Left hindlimb (tissue), 1 donor: ENCODE measurements at regions not wholly inside any gene's neighbourhood (a gene's known extent, or its start where the extent isn't known, plus 50 kb on each side); places are given as distances from the start of the nearest gene placed in this dataset.
"Not testable (repeated sequence)": the region's sequence is repeated elsewhere in the genome, so short reads cannot be mapped to it uniquely, and the experiment has no call there.

Source experiments
- DNase-seq: peaks from one replicate; pipeline ENCODE4 v3.0.0-alpha.2; 2018

DNA sequence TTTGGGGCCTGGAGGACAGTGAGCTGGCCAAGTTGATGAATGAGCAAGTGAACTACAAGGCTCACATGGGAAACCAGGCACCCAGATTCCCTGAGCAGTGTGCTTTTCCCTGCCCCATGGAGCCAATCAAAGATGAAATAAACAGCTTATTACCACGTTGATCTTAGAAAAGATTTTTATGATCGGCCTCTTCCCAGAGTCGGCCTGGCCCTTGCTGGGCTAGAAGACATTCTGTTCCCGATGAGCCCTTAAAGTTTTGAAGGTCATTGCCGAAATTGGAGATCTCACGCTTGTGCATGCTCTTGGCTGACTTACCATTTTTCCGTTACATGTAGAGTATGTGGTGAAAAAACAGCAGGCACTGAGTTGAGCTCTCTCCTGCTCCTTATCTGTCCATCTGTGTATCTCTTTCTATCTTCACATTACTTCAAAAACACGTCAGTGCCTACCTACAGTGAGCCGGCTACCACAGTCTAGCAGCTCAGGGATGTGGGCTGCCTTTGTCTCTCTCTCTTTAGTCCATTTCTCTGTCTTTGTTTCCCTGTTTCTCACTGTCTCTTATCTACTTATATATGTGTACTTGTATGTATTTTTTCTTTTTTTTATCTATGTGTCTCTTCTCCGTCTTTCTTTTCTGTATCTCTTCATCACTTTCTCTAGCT is 248.8 kb upstream of the USP24 start:
- DNase-seq: peak; percentile 31

DNA sequence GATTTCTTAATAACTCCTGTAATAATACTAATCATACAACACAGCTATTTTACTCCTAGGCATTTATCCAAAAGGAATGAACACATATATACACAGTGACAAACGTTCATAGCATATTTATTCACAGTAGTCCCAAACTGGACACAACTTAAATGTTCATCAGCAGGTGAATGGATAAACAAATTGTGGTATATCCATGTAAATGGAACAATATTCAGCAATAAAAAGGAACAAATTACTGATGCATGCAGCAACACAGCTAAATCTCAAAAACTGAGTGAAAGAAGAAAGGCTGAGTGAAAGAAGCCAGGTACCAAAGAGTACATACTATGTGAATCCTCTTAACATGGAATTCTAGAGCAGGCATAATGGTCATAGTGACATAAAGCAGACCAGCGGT is 242.7 kb upstream of the USP24 start:
- no peak for DNase-seq

DNA sequence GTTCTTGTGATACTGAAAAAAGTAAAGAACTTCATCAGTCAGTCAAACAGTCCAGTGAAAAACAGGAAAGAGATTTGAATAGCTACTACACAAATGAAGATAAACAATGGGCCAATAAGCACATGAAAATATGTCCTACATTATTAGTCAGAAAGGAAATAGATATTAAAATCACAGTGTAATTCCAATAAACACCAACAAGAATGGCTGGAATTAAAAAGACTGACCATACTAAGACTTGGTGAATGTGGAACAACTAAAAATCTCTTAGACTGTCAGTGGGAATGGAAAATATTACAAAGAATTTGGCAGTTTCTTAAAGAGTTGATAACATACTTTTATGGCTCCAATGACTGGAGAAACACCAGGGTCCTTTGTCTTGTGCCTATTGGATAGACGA is 241.8 kb upstream of the USP24 start:
- DNase-seq: no peak

DNA sequence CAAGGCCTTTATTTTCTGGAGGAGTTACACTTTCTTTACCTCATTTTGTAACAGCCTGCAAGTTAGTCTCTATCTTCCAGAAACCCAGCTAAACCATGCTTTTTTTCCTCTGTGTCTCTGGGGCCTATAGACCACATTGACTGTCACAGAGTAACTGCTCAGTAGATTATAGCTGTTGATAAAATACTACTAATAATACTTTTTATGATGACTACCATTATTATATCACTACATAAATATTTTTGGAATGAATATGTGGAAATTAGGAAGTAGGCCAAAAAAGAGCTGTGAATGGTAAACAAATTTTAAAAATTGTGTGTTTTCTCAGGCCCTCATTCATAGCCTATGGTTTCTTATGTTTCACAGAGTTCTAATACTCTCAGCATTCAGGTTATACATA is 233.1 kb upstream of the USP24 start:
- no peak for DNase-seq

DNA sequence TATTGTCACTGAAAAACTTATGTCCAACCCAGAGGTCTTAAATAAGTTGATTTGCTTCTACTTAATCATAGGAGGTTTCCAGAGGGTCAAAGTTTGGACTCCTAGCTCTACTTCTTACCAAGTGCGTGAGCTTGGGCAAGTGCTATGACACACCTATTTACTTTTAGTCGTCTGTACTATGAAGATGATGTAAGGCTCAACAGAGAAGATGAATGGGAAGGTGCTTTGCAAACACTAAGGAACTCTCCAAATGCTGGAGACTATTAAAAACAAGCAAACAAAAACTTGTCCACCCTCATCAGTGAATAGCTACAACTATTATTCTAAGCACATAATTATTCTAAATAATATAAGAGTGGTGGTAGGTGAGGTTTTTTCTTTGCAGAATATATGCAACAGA is 232.3 kb upstream of the USP24 start:
- no peak for DNase-seq

DNA sequence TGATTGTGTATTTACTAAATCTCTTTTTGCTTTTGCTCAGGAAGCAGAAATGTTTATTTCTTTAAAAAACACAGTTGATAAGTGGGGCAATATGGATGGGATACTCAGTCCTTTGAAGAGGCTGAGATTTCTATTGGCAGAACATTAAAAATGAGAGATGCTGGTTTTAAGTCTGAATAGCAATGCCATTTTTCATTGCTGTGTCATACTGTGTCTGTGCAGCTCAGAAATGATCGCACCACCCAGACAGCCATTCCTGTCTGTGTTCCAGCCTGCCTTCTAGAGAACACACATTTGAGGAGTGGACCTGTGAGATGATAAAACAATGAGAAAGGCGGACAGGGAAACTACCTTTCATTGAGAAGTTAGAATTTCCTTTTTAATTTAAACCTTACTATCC is 231.2 kb upstream of the USP24 start:
- no peak for DNase-seq

DNA sequence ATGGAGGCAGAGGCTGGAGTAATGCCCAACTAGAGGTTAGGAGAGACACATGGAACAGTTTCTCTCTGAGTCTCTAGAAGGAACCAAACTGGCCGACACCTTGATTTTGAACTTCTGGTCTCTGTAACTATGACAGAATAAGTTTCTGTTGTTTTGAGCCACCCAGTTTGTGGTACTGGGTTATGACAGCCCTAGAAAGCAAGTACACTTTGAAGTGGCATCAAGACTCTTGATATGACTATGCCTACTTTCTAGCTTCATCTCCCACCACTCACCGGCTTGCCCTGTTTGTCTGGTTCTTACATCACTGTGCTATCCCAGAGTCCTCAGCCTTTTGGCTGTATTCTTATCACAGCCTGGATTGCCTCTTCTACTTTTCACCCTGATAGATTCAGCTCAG is 230.3 kb upstream of the USP24 start:
- no peak for DNase-seq

DNA sequence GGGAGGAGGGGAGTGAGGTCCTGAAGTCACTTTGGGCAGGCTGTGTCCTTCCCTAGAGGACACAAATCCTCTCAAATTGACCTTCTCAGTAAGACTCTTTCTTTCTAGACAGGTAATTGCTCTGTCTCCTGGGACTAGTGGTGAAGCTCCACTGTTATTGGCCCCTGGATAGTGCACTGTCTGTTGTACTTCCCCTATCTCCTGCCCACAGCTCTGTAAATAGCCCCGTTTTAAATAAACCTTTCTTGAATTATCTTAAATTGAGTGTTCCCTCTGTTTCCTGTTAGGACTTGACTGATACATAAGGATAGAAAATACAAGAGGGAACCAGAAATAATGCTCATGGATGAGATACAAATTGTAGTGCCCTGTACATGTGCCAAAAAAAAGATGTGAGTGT is 229.5 kb upstream of the USP24 start:
- DNase-seq: no peak

DNA sequence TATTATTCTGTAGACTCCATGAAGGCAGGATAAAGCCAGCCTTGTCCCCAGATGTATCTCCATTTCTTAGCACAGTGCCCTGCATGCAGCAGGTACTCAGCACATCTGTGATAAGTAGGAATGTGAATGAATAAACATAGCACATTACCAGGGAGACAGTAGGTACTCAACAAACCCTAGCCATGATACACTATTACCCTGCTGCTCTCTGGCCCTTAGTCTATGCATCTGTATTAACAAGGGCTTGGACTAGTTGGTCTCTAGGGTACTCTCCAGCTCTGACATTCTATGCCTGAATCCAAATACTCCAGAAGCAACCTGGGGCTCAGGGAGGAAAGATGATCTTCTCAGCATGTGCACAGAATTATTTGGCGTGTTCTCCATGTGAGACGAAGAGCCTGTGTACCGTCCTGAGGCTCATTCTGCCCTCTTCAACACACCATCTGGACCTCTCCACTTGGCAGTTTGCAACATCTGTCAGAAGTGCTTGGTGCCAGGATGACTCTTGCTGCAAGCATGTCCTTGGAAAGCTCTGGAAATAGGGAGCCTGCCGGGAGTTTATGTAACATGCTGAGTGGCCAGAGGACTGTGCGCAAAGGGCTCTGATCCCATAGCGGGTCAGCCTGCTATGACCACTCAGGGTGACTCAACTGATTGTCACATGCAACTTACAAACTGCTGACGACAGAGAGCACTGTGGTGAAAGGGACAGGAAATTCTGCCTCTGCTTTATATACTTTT is 228.2 kb upstream of the USP24 start:
- peak; percentile 79 for DNase-seq

DNA sequence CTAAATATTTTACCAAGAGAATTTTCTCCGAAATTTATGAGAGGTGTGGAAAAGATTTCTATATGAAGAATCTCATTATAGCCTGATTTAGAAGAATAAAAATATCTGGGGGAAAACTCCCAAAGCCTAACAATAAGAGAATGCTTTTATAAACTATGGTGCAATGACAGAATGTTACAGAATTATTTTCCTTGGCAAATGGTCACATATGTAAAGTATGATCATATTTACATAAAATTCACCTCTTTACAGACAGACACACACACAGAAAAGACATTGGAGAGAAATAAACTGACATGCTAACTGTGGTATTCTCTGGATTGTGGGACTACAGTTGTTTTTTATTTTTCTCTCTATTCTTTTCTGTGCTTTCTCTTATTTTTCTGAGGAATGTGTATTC is 226.3 kb upstream of the USP24 start:
- DNase-seq: no peak

DNA sequence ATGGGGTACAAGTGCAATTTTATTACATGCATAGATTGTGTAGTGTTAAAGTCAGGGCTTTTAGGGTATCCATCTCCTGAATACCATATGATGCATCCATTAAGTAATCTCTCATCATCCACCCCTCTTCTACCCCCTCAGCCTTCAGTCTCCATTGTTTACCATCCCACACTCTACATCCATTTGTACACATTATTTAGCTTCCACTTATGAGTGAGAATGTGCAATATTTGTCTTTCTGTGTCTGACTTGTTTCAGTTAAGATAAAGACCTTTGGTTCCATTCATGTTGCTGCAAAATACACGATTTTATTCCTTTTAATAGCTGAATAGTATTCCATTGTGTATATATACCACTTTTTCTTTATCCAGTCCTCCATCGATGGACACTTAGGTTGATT is 222.5 kb upstream of the USP24 start:
- DNase-seq: no peak

DNA sequence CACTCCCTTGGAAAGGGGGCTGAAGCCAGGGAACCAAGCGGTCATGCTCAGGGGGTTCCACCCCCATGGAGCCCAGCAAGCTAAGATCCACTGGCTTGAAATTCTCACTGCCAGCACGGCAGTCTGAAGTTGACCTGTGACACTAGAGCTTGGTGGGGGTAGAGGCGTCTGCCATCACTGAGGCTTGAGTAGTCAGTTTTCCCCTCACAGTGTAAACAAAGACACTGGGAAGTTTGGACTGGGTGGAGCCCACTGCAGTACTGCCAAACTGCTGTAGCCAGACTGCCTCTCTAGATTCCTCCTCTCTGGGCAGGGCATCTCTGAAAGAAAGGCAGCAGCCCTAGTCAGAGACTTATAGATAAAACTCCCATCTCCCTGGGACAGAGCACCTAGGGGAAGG is 215.6 kb upstream of the USP24 start:
- not testable (repeated sequence) for DNase-seq

DNA sequence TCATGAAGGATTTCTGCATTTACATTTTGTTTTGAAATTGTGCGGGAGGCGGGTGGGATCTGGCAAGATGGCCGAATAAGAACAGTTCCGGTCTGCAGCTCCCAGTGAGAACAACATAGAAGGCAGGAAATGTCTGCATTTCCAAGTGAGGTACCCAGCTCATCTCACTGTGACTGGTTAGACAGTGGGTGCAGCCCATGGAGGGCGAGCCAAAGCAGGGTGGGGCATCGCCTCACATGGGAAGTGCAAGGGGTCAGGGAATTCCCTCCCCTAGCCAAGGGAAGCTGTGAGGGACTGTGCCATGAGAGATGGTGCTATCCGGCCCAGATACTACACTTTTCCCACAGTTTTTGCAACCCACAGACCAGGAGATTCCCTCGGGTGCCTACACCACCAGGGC is 215.0 kb upstream of the USP24 start:
- DNase-seq: not testable (repeated sequence)

DNA sequence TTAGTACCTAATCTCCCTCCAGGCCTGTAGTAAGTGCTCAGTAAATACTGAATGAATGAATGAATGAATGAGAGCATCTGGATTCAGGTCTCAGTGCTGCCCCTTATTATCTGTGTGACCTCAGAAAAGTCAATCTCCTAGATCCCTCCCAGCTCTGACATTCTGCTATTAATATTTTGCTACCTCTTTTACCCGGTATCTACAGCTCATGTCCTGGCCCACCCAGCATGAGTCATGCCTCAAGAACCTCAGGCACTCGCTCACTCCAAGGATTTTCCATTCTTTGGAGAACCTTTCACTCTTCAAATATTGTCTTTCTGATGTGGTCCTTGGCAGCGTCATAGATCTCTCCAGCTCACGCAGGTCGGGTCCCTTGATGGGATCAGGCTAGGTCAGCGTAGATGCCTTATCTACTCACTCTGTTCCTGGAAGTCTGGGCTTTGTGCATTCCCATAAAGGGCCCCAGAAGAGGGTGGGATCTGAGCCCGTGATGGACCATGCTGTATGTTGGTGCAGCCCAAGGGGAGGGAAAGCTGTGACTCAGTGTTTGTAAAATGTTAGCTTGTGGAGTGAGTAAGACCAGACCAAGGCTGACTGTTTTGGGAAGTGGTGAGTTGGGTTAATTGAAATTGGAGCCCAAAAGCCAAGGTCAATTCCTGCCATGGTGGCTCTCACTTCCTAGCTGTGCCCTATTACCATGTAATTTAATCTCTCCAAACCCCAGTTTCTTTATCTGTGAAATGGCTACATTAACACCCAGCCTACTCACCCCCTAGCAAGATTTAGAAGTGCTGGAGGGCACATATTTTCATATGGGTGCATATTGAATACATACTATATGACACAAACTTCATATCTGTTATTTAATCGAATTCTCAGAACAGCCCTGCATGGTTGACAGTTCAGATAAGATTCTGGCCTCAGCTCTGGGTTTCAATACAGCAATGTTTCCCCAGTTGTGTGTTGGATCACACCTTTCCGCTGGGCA is 214.1 kb upstream of the USP24 start:
- DNase-seq: no peak

DNA sequence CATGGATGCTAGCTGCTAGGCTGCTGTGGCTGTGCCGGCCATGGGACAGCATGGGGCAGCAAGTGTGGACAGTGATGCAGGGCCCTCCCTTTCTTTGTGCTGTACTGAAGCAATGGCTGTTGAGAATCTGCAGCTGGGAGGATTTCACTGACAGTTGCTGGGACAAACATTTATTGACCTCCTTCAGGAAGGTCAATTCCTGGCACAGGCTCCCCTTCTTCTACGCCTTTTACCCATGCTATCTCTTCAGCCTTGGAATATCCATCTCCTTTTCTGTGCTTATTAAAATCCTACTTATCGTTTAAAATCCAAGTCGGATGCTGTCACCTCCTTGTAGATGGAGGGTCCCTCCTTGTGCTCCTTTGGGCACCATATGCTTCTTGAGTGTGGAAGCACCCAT is 213.1 kb upstream of the USP24 start:
- no peak for DNase-seq

DNA sequence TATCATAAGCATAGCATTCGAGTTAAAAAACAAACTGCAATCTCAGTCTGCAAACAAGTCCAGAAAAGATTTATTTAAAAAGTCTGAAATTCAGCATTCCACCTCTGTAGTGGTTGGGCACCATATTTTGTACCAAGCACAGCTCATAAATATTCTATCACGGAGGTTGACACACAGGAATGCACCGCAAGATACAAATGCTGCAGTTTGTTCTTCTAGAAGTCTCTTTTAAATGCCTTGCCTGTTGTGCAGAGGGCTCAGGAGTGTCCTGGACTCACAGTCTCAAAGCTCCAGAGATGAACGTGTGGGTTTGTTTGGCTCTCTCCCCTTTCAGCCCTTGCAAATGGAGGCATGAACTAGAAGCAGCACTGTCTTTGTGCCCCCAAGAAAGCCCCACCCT is 212.4 kb upstream of the USP24 start:
- DNase-seq: no peak

DNA sequence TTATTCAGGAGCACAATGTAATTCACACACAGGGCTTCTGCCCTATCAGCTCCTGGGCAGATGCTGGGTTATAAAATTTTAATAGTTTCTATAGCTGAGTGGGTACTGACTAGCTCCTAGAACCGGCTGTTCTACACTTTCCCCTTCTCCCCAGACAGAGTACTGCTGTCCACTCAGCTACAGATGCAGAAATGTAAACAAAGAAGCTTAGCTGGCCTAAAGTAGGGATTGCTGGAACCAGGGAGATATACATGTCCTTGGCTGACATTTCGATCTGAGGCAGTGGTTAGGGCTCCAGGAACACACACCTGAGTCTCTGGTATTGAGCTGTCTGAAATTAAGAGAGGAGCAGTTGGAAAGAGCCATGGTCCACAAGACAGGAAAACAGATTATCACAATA is 211.5 kb upstream of the USP24 start:
- no peak for DNase-seq

DNA sequence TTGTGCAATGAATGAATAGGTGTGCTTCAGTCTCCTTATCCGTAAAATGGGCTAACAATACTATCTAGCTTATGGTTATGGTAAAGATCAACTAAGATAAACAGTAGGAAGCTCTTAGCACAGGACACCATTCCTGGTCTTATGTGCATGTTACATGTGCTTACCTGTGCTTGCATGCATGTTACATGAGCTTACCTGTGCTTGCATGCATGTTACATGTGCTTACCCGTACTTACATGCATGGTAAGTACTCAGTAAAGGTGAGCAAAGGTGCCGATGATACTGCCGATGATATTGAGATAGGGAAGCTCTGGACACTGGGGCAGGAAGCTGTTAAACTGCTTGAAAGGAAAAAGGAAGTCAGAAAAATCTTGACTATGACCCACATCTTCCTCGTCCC is 211.0 kb upstream of the USP24 start:
- no peak for DNase-seq

DNA sequence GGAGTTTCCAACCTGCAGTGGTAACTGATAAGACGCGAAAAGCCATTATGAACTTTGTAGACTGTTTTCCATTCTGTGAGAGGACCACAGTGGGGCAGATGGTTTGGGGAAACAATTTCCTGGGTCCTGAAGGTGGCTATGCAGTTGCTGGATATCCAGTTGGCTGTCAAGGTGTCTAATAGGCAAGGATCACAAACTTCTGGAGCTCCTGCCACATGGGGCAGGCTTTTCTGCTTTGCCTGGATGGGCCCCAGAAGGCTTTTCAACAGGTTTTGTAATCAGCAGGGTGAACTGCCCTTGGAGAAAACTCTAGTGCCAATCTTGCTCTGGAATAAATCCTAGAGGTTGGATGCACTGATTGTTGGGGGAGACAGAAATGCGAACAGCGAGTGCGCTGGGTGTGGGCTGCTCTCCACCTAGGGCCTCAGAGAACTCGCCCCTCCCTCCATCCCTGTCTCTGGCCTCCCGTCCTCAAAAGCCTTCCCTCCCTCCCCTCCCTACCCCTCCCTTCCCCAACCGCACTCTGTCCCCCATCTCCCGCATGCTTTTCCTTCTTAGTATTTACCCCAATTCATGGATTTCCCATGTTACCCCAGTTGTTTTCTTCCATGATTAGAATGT is 210.3 kb upstream of the USP24 start:
- DNase-seq: no peak

DNA sequence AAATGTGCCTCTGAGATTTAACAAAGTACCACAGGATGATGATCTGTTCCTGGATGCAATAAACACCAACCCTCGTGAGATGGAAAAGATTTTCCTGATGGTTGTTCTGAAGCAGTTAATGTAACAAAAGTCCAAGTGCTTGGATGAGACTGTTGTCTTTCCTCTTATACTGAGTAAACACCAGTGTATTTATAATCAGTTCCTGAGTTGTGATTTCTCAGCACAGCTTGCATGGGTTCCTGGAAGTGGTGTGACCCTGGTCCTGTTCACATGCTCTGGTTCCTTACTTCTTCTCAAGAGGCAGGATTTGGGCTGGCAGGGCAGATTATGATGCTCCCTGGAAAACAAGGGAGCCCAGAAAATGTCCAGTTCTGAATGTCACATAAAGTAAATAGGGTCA is 208.2 kb upstream of the USP24 start:
- DNase-seq: no peak

DNA sequence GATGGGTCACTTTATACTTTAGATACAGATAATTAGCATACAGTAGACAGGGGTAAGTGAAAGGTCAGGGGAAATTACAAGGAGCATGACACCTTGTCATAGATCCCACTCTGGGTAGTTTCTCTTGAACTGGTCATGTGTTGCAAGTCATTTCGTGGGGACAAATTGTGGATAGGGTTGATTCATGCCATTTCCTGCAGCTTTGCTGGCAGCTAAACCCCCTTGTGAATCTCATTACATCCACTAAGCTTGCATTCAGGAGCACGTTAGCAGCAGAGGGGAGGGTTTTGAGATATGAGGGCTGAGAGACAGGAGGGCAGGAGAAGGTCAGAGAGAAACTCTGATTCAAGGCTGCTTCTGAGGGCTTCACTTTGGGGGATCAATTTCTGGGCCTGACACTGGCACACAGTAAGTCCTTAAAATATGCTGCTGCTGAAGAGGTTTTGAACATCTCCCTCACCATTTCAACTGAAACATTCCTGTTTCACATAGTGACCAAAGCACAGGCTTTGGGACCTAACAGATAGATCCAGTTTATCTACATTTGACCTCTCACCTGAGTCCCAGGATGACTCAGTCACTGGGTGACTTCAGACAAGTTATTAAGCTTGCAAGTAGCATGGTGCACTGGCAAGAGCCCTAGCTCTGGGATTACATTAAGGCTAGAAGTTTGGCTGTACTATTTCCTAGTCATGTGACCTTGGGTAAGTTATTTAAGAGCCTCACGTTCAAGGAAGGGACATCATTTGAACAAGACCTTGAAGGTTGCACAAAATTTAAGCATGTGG is 206.0 kb upstream of the USP24 start:
- DNase-seq: no peak

DNA sequence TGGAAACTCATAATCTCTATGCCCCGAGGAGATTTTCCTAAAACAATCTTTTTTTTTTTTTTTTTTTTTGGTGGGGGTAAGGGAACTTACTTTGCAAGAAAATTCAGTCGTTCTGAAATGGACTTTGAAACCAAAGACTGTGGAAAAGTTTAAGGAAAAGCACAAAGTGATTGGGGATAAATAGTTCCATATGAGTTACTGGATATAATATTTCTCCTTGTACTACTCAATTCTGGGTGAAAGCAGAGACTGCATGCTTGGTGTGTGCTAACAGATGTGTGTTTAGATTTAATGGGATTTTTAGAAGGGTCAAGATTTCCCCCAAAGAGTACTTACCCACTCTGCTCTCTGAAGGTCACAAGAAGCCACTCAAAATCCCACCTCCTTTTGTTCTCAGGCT is 204.9 kb upstream of the USP24 start:
- DNase-seq: no peak
